Renal cortex interstitium (tissue), 11 donors: ENCODE measurements at regions not wholly inside any gene's neighbourhood (a gene's known extent, or its start where the extent isn't known, plus 50 kb on each side); places are given as distances from the start of the nearest gene placed in this dataset.
A peak's percentile ranks its signal among the peaks of the same experiment; 100 is the strongest.
"Not testable (repeated sequence)": the region's sequence is repeated elsewhere in the genome, so short reads cannot be mapped to it uniquely, and the experiment has no call there.

ENCODE experiments used
- DNase-seq, 11 donors: peaks; one replicate each; pipeline ENCODE4 v3.0.0-alpha.2; 2013; ENCODE audit warnings: low read depth in 9 of 11, low spot score in 4 of 11; ENCODE audit errors: extremely low read depth in 1 of 11

DNA sequence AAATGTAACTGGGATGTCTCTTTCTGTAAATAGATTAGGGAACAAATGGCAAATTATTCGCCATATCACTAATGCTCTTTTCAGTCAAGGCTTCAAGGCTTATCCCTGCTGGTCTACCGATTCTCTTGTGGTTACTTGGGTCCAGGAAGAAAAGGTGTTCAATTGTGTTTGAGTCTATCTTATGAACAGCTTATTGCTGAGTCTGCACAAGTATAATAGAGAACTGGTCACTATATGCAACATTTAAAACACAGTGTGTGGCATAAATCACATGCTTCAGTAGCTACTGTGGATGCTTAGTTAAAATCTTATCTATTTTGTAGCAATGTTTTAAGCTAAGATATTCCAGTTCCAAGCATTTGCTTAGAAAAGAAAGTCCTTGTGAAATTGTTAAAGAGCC lies 274.2 kb upstream of the FAM174A start:
- DNase-seq, result no peak

DNA sequence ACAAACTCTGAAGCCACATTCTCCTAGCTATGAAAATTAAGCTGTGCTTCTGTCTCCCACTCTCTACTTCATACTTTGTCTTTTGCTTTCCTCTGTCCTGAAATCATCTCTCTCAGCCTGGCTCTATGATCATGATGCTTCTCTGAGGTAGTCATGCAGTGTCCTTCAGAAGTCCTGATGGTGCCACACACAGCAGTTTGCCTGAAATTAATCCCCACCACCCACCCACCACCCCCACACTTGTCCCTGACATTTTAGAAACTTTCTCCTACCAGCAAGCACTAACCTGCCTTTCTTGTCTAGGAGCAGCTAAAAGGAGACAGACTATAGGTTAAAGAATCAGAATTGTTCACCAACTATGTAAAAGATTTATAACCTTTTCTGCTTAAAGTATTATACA lies 282.2 kb upstream of the FAM174A start:
- DNase-seq, result no peak

DNA sequence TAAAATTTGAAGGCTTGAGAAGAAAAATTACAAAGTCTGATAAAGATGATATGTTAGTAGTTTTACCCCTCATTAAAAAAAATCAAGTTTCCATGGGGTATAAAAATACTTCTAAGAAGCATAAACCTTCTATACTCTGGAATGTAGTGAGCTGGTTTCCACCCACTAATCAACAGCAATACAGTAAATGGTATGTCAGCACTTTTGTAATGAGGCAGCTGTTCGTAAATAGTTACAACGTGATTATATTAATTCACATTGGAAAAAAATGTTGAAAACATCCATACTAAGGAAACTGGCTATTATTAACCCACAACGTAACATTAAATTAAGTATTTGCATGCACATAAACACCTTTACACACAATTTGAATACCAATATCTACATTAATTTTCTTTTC lies 283.1 kb upstream of the FAM174A start:
- no peak for DNase-seq

DNA sequence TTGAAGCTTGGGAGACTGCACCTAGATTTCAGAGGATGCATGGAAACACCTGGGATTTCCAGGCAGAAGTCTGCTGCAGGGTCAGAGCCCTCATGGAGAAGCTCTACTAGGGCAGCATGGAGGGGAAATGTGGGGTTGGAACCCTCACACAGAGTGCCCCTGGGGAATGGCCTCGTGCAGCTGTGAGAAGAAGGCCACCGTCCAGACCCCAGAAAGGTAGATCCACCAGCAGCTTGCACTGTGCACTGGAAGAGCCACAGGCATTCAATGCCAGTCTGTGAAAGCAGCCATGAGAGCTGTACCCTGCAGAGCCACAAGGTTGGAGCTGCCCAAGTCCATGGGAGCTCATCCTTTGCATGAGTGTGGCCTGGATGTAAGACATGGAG lies 285.3 kb upstream of the FAM174A start:
- DNase-seq, result no peak

DNA sequence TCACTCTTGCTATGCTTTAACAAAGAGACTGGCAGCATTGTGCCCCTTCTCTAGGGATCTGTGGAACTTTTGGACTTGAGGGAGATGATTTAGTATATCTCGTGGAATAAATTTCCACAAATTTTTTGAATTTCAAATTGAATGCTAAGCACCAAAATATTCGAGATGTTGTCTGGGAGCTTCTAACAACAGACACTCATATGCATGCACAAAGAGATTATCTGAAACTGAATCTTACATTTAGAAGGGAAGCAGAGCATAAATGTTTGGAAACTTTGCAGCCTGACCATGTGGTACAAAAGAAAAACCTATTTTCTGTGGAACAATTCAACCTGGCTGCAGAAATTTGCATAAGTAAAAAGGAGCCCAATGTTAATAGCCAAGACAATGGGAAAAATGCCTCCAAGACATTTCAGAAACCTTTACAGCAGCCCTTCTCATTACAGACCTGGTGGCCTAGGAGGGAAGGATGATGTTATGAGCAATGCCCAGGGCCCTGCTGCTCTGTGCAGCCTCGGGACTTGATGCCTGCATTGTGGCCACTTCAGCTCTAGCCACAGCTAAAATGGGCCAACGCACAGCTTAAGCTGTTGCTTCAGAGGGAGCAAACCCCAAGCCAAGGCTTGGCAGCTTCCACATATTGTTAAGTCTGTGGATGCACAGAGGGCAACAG lies 285.8 kb upstream of the FAM174A start:
- no peak for DNase-seq

DNA sequence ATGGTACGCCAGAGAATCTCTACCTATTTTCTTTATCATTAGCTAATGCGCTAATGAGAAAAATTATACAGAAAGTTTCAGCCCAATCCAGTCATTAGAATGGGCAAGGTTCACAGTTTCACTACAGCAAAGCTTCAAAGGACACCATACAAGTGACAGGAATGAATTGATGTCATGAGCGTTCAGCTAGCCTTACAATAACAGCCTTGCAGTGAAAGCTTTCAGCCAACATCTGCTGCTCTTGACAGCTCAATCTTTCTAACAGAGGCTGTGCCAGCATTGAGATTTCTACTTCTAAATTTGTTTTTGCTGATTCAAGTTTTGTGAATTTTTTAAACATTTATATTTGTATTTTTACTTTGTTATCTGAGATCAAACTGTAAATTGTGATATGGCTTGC lies 302.4 kb upstream of the FAM174A start:
- peak in 4 of 11 donors; percentile 0 to 6 (median 4) for DNase-seq

DNA sequence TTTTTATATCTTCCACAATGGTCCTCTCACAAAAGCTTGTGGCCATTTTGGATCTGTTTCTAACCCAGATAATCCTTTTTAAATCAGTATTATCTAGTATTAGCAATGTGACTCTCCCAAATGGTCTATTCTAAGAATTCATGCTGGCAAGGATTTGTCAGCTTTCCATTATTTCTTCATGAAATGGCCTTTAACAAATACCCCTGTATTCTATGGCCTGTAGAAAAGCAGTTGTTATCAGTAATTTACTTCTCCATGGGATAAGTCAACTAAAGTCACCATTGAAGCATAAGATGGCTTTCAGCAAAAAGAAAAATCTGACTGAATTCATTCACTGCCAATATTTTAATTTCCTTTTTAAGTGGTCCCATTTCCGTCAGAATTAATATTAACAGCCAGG lies 346.4 kb upstream of the FAM174A start:
- no peak for DNase-seq

DNA sequence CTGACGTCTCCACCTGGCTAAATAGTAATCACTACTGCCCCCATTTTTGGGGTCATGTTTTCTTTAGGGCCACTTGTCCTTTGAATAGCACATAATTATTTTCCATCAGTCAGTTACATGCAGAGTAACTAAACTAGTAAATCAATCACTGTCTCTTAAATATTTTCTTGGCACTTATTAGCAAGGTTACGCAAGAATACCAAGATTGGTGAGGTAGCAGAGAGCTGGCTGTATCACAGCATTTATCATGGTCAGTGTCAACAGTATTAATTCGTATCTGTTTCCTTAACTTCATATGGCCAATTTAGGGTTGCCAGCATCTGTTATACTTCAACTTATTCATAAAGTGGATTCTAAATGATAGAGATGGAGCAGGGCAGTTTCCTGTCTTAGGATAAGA lies 346.8 kb upstream of the FAM174A start:
- DNase-seq, result no peak

DNA sequence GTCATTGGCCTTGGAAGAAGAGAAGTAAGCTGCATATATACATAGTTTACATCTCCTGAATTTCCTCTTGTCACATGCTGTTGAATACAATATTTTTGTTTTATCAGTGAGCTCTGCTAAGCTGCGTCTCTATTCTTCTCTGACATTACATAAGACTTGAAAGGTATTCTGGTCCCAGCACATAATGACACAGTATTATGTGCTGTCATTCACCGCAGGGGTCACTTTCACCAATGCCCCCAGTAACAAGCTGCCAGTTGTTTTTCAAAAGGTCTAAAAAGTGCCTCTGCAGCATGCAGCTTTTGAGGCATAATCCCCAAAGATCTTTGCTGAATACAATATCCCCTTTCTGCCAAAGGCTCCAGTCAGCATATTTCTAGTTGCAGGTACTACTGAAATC lies 349.0 kb upstream of the FAM174A start:
- DNase-seq, result no peak

DNA sequence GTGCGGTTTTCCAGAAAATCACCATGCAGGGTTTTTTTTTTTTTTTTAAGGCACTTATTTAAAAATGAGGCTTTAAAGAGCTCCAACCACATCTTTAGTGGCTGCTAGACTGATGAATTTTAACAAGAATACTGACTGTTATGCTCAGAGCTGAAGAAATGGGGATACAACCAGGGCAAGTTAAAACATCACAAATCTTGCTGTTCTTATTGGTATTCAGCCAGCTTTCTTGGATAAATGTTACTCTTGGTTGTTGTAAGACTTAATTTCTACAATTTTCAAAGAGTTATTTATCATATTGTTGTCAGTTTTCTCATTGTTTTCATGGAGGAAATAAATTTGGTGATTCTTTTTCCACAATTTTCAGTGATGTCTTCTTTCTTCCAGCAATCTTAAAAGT lies 352.8 kb upstream of the FAM174A start:
- no peak for DNase-seq

DNA sequence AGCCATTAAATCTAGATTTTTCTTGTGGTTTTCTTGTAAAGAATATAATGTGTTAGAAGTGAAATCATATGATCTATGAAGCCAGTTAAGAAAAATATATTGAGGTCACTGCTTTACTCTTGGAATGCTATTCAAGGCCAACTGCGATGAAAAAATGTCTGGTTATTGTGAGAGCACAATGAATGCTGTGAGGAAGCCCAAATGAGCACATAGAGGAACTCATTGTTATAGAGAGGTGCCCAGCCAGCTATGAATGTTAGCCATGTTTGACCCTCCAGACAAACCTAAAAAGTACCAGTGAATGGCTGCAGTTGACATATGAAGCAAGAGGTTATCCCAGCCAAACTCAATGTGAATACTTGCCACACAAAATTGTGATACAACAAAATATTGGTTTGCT lies 359.8 kb upstream of the FAM174A start:
- DNase-seq, result no peak

DNA sequence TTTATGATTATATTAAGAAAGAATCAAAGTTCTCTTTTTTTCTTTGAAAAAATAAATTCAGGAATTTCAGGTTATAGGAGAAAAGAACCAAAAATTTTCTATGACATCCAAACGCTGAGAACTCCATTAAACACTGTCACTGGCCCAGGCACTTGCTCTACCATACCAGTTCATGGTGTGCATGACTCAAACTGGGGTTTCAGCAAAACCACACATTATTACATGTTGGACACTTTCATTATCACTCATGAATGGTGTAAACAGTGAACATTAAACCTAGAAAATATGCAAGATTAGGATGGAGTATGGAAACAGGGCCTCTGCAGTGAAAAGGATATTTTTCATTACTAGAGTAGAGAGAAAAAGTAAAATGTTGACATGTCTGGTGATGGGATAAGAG lies 369.9 kb upstream of the FAM174A start:
- no peak for DNase-seq

DNA sequence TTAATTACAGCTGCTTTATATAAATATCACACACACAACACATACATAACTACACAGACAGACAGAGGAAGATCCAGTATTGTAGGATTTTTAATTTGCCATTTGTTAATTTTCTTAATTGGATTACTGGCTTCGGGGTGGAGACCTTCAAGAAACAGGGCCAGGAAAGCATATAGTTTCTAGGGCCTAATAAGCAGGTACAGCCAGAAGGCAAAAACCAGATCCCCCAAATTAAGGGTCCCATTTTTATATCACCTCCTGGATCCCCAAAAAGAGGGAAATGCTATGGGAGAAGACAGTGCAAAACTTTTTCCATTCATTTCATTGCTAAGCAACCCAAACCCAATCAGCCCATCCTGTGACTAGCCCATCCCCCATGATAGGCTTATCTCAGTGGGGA lies 373.3 kb upstream of the FAM174A start:
- DNase-seq, result no peak

DNA sequence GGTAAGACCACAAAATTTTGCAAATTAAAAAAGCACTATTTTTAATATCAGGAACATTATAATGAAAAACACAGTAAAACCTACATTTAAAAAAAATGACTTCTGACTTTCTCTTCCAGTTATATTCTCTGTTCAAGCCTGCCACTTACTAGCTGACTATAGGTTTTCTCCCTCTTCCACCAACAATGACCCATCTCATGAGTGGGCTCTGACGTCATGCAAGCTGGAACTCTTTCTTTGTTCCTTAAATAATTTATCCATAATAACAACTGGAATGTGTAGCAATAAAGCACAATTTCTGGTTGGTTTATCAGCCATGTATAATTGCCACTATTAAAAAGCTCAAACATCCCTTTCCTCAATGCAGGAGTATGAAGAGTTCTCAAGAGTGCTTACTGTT lies 378.1 kb upstream of the FAM174A start:
- no peak for DNase-seq

DNA sequence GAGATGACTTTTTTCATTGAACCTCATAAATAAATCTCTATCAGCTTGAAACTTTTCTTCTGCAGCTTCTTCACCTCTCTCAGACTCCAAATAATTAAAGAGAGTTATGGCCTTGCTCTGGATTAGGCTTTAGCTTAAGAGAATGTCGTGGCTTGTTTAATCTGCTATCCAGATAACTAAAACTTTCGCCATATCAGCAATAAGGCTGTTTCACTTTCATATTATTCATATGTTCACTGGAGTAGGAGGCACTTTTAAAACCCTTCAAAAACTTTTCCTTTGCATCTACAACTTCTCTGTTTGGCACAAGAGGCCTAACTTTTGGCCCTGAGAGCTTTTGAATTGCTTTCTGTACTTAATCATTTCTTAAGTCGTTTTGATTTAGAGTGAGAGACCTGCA lies 386.9 kb upstream of the FAM174A start:
- DNase-seq, result no peak

DNA sequence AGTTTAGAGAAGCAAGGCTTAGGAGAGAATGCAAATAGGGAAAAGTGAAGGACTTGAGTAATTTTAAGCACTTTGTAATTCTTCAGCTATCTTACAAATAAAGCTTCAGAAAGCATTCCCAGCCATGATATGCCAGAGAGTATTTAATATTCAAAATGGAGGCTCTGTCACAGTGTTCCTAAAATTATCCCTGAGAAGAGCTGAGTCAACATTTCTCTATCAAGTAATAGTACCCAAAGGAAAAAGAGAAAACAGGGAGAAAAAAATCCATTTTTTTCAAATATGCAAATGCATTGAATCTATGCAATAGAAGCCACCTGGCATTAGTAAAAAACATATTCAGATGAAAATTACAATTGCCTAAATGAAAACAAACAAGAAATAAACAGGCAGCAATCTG lies 392.6 kb upstream of the FAM174A start:
- DNase-seq, result no peak

DNA sequence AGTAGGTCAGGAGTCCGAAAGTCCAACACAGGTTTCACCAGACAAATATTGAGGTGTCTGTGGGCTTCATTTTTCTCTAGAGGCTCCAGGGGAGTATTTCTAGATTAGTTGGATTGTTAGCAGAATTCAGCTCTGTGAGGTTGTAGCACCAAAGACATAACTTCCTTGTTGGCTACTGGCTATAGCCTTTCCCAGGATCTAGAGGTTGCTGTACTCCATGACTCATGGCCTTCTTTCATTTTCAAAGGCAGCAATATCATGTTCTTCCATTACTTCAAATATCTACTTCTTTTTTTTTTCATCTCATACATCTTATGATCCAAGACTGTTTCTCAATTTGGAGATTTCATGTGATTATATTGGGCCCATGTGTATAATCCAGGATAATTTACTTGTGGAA lies 404.0 kb upstream of the FAM174A start:
- DNase-seq, result no peak

DNA sequence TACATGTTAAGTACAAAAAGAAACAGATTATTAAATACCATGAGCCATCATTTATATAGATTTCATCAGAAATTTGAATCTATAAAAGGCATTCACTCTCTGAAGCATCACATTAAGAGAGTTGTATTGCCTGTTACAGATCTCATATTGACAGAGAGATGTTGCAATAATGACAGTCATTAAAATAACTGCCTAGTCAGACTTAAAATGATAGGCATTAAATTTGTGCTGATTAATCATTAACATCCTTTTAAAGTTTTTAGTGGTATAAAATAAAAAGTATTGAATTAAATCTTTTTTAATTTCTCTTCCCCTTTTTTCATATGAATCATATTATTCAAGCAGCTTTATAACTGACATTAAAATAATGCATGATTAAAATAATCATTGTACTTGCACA lies 404.9 kb upstream of the FAM174A start:
- DNase-seq, result no peak

DNA sequence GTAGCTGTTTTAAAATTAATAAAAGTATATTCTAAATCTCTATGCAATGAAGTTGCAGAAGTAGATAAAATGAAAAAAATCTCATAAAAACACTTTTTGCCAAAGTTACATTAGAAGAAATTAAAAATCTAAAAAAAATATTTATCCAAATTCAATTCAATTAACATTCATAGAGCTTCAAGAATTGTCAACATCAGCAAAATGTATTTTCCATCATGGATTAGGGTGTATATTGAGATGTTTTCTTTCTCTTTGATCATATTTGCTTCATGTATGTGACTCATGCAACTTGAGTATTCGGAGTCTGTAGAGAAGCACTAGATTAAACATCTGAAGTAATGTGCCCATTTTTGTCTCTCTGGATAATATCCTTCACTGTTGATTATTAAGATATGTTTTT lies 415.3 kb upstream of the FAM174A start:
- DNase-seq, result no peak

DNA sequence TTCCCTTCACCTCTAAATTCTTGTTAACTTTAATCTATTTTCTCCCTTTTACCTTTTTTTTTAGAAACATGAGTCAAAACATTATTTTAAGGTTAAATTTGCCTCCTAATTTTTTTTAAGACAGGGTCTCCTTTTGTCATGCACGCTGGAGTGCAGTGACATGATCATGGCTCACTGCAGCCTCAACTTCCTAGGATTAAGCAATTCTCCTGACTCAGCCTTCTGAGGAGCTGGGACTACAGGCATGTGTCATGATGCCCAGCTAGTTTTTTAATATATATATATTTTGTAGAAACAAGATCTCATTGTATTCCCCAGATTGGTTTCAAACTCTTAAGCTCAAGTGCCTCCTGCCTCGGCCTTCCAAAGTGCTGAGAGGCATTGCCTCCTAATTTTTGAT lies 424.7 kb upstream of the FAM174A start:
- no peak for DNase-seq

DNA sequence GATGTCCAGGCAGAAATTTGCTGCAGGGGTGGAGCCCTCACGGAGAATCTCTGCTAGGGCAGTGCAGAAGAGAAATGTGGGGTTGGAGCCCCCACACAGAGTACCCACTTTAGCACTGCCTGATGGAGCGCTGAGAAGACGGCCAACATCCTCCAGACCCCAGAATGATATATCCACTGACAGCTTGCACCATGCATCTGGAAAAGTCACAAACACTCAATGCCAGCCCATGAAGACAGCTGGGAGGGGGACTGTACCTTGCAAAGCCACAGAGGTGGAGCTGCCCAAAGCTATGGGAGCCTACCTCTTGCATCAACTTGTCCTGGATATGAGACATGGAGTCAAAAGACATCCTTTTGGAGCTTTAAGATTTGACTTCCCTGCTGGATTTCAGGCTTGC lies 426.3 kb upstream of the FAM174A start:
- DNase-seq, result no peak

DNA sequence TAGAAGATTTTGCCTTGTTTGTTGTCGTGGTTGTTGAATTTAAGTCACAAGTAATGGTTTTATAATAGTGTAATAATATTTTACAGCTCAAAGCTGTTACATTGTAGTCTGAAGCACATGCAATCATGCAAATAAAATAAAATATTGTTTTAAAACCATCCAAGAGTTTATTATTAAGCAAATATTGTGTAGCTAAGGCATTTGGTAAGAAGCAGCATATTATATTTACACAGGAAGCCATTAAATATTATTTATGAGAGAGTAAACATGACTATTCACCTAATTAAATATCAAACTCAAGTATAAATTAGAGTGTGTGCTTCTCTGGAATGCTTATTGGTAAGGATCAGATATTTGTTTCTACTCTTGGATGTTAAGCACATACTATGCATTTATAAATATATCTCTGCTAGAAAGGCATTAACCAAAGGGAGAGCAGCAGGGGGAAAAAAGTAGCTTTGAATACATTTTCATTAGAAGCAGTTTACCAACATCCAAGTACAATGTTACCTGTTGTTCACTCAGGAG lies 431.5 kb upstream of the FAM174A start:
- not testable (repeated sequence) for DNase-seq
